Nephron (organoid): ENCODE measurements at regions not wholly inside any gene's neighbourhood (a gene's known extent, or its start where the extent isn't known, plus 50 kb on each side); places are given as distances from the start of the nearest gene placed in this dataset.

Source experiments
- H3K27ac Mint-ChIP-seq, 3 experiments: 2 replicates each; pipeline ENCODE4 v1.8.0; 2020; ENCODE audit warnings: mixed read lengths in 3 of 3, mild to moderate bottlenecking in 2 of 3, moderate library complexity in 1 of 3
- H3K27me3 Mint-ChIP-seq: 2 replicates; pipeline ENCODE4 v1.8.0; 2021; ENCODE audit warnings: low read depth, mild to moderate bottlenecking, moderate library complexity, mixed read lengths
- H3K36me3 Mint-ChIP-seq: 2 replicates; pipeline ENCODE4 v1.8.0; 2020; ENCODE audit warnings: low read depth, mixed read lengths
- H3K4me1 Mint-ChIP-seq: 2 replicates; pipeline ENCODE4 v1.8.0; 2020; ENCODE audit warnings: mixed read lengths
- H3K4me3 Mint-ChIP-seq, 3 experiments: 2 replicates each; pipeline ENCODE4 v1.8.0; 2020; ENCODE audit warnings: mild to moderate bottlenecking in 3 of 3, mixed read lengths in 3 of 3, moderate library complexity in 2 of 3
- H3K9me3 Mint-ChIP-seq: 2 replicates; pipeline ENCODE4 v1.8.0; 2020; ENCODE audit warnings: mixed read lengths
- CTCF ChIP-seq, 3 experiments: fragments of 200-600 bp; sonication (generic); IDR thresholded peaks; one replicate each; pipeline ENCODE4 v1.5.0; 2021; ENCODE audit warnings: antibody characterized with exemption in 3 of 3; ENCODE audit not compliant: unreplicated experiment in 3 of 3

GRCh38 chr5:164058621-164059020, 553.2 kb downstream of the MAT2B start:
- Mint-ChIP-seq H3K9me3 (no peaks in the 10 kb centered on the region), H3K4me3 (no peak overlapping the region), H3K4me1 (no peaks in the 10 kb centered on the region), H3K27me3 (no peaks in the 10 kb centered on the region), H3K27ac (no peak overlapping the region), H3K36me3 (no peaks in the 10 kb centered on the region)
- TF ChIP-seq CTCF (IDR thresholded peaks at IDR 0.05; ENCODE audit: unreplicated experiment in 3 of 3), result no peak

GRCh38 chr5:164059471-164059870, 554.1 kb downstream of the MAT2B start:
- no peak for TF ChIP-seq CTCF (IDR thresholded peaks at IDR 0.05; ENCODE audit: unreplicated experiment in 3 of 3)
- no peak overlapping the region for H3K27ac Mint-ChIP-seq
- H3K4me1 Mint-ChIP-seq, result no peaks in the 10 kb centered on the region
- no peaks in the 10 kb centered on the region for H3K27me3 Mint-ChIP-seq
- H3K9me3 Mint-ChIP-seq, result no peaks in the 10 kb centered on the region
- no peak overlapping the region for H3K4me3 Mint-ChIP-seq
- no peaks in the 10 kb centered on the region for H3K36me3 Mint-ChIP-seq

- H3K27ac Mint-ChIP-seq, result no peak overlapping the region
- TF ChIP-seq CTCF (IDR thresholded peaks at IDR 0.05; ENCODE audit: unreplicated experiment in 3 of 3), result no peak
- H3K4me1 Mint-ChIP-seq, result no peaks in the 10 kb centered on the region
- no peaks in the 10 kb centered on the region for H3K9me3 Mint-ChIP-seq
- H3K36me3 Mint-ChIP-seq, result no peaks in the 10 kb centered on the region
- H3K27me3 Mint-ChIP-seq, result no peaks in the 10 kb centered on the region
- H3K4me3 Mint-ChIP-seq, result no peak overlapping the region
These were observed 555.5 kb downstream of the MAT2B start for GRCh38 chr5:164060786-164061355.

- Mint-ChIP-seq H3K27me3 (no peaks in the 10 kb centered on the region), H3K27ac (no peak overlapping the region), H3K4me1 (no peaks in the 10 kb centered on the region), H3K36me3 (no peaks in the 10 kb centered on the region), H3K4me3 (no peak overlapping the region), H3K9me3 (no peaks in the 10 kb centered on the region)
- no peak for TF ChIP-seq CTCF (IDR thresholded peaks at IDR 0.05; ENCODE audit: unreplicated experiment in 3 of 3)
These were observed 556.9 kb downstream of the MAT2B start for GRCh38 chr5:164062304-164062703.

- Mint-ChIP-seq H3K4me3 (no peak overlapping the region), H3K27ac (no peak overlapping the region), H3K9me3 (no peaks in the 10 kb centered on the region), H3K27me3 (no peaks in the 10 kb centered on the region), H3K4me1 (no peaks in the 10 kb centered on the region), H3K36me3 (no peaks in the 10 kb centered on the region)
- TF ChIP-seq CTCF (IDR thresholded peaks at IDR 0.05; ENCODE audit: unreplicated experiment in 3 of 3), result no peak
These were observed 559.8 kb downstream of the MAT2B start for GRCh38 chr5:164065266-164065665.

GRCh38 chr5:164071671-164072070, 566.3 kb downstream of the MAT2B start:
- Mint-ChIP-seq H3K36me3 (no peaks in the 10 kb centered on the region), H3K4me1 (no peaks in the 10 kb centered on the region), H3K4me3 (no peak overlapping the region), H3K27me3 (no peaks in the 10 kb centered on the region), H3K9me3 (no peaks in the 10 kb centered on the region), H3K27ac (no peak overlapping the region)
- TF ChIP-seq CTCF (IDR thresholded peaks at IDR 0.05; ENCODE audit: unreplicated experiment in 3 of 3), result no peak
